ENCODE measurements at regions not wholly inside any gene's neighbourhood (a gene's known extent, or its start where the extent isn't known, plus 50 kb on each side); places are given as distances from the start of the nearest gene placed in this dataset.
"Not testable (repeated sequence)": the region's sequence is repeated elsewhere in the genome, so short reads cannot be mapped to it uniquely, and the experiment has no call there.

DNA sequence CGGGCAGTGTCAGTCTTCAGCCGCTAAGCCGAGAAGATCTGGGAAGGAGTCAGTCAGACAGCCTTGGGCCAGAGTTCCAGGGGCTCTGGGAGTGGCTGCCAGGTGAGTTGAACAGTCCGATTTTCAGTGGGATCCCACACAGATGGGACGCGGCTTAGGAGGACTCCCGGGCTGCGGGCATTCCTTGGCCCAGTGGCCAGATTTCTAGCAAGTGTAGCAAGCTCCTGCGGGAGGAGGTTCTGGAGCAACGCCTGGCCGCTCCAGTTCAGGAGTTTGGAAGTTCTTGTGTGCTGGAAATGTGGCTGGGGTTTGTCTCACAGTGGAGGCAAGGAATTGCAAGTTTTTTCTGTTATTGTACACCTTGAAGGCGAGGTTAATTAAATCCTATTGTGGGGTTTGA, 414.0 kb upstream of the EPHA7 start:
- not testable (repeated sequence) for TF ChIP-seq FOS (IDR thresholded peaks at IDR 0.05; ENCODE audit: borderline replicate concordance, insufficient read depth, low read length); POLR2A (IDR thresholded peaks at IDR 0.05; ENCODE audit: low read depth, low read length); EZH2 (IDR thresholded peaks at IDR 0.05; ENCODE audit: borderline replicate concordance, low read depth, low read length, severe bottlenecking); POLR2AphosphoS5 (IDR thresholded peaks at IDR 0.05; ENCODE audit: insufficient read depth, low read depth, low read length); MYC (IDR thresholded peaks at IDR 0.05; ENCODE audit: low read depth, low read length)
- TF ChIP-seq, protein P1, sequence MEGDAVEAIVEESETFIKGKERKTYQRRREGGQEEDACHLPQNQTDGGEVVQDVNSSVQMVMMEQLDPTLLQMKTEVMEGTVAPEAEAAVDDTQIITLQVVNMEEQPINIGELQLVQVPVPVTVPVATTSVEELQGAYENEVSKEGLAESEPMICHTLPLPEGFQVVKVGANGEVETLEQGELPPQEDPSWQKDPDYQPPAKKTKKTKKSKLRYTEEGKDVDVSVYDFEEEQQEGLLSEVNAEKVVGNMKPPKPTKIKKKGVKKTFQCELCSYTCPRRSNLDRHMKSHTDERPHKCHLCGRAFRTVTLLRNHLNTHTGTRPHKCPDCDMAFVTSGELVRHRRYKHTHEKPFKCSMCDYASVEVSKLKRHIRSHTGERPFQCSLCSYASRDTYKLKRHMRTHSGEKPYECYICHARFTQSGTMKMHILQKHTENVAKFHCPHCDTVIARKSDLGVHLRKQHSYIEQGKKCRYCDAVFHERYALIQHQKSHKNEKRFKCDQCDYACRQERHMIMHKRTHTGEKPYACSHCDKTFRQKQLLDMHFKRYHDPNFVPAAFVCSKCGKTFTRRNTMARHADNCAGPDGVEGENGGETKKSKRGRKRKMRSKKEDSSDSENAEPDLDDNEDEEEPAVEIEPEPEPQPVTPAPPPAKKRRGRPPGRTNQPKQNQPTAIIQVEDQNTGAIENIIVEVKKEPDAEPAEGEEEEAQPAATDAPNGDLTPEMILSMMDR (IDR thresholded peaks at IDR 0.05; ENCODE audit: extremely low read depth in 1 of 2, insufficient read depth in 1 of 2, low read depth in 1 of 2, low read length in 2 of 2) = not testable (repeated sequence)
- TF ChIP-seq, protein P2, sequence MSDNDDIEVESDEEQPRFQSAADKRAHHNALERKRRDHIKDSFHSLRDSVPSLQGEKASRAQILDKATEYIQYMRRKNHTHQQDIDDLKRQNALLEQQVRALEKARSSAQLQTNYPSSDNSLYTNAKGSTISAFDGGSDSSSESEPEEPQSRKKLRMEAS (IDR thresholded peaks at IDR 0.05; ENCODE audit: insufficient read depth, insufficient read length) = not testable (repeated sequence)
